ENCODE measurements at regions not wholly inside any gene's neighbourhood (a gene's known extent, or its start where the extent isn't known, plus 50 kb on each side); places are given as distances from the start of the nearest gene placed in this dataset.

GRCh38 chr5:3346111-3346820 is 249.4 kb upstream of the IRX1 start:
- ATAC-seq (no peak), DNase-seq (no peak)
- intact Hi-C loops (cut with DNase I; ENCODE audit: low total_unique reads) (no loop called here), in situ Hi-C loops (cut with MboI; ENCODE audit: low sequenced_read_pairs in 4 of 4) (no loop called here)
- H3K4me1 ChIP-seq, result no peaks in the 10 kb centered on the region
- no peak overlapping the region for H3K4me3 ChIP-seq
- H3K27ac ChIP-seq, result no peak overlapping the region
- no peaks in the 10 kb centered on the region for H3K27me3 ChIP-seq
- H3K36me3 ChIP-seq, result no peaks in the 10 kb centered on the region
- H3K9me3 ChIP-seq, result no peaks in the 10 kb centered on the region
- no peak for TF ChIP-seq CTCF (IDR thresholded peaks at IDR 0.05 in 4 of 5, conservative IDR thresholded peaks at IDR 0.05 in 1 of 5)
- TF ChIP-seq POLR2A (IDR thresholded peaks at IDR 0.05), result no peak

GRCh38 chr5:3345195-3345594 is 250.4 kb upstream of the IRX1 start:
- TF ChIP-seq CTCF (IDR thresholded peaks at IDR 0.05 in 4 of 5, conservative IDR thresholded peaks at IDR 0.05 in 1 of 5), result no peak
- ATAC-seq (no peak), DNase-seq (no peak)
- H3K9me3 ChIP-seq, result no peaks in the 10 kb centered on the region
- H3K27ac ChIP-seq, result no peak overlapping the region
- H3K4me1 ChIP-seq, result no peaks in the 10 kb centered on the region
- in situ Hi-C loops (cut with MboI; ENCODE audit: low sequenced_read_pairs in 4 of 4) (no loop called here), intact Hi-C loops (cut with DNase I; ENCODE audit: low total_unique reads) (no loop called here)
- no peak overlapping the region for H3K4me3 ChIP-seq
- H3K36me3 ChIP-seq, result no peaks in the 10 kb centered on the region
- no peaks in the 10 kb centered on the region for H3K27me3 ChIP-seq

- ATAC-seq (no peak), DNase-seq (no peak)
- H3K27me3 ChIP-seq, result no peaks in the 10 kb centered on the region
- intact Hi-C loops (cut with DNase I; ENCODE audit: low total_unique reads) (no loop called here), in situ Hi-C loops (cut with MboI; ENCODE audit: low sequenced_read_pairs in 4 of 4) (no loop called here)
- no peak overlapping the region for H3K4me3 ChIP-seq
- no peaks in the 10 kb centered on the region for H3K36me3 ChIP-seq
- no peak for TF ChIP-seq POLR2A (IDR thresholded peaks at IDR 0.05)
- no peak for TF ChIP-seq CTCF (IDR thresholded peaks at IDR 0.05 in 4 of 5, conservative IDR thresholded peaks at IDR 0.05 in 1 of 5)
- no peaks in the 10 kb centered on the region for H3K9me3 ChIP-seq
- H3K27ac ChIP-seq, result no peak overlapping the region
- no peaks in the 10 kb centered on the region for H3K4me1 ChIP-seq
These were observed 251.0 kb upstream of the IRX1 start for GRCh38 chr5:3344671-3345070.

DNA sequence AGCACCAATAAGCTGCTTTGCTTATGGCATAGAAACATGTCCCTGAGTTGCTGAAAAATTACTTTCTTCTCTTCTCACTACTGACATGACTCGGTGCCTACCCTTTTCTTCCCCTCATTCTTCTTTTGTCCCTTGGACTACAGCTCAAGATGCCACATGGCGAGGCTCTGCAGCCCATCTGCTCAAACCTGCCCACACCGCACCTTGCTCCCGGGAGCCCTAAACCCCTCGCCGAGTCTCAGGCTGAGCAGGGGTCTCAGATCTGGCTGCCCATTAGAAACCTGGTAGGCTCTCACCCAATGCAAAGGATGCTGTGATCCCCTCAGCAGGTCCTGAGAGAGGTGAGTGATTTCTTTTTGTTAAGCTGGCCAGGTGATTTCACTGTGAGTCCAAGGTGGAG is 251.7 kb upstream of the IRX1 start:
- no peaks in the 10 kb centered on the region for H3K9me3 ChIP-seq
- ATAC-seq (no peak), DNase-seq (no peak)
- in situ Hi-C loops (cut with MboI; ENCODE audit: low sequenced_read_pairs in 4 of 4) (no loop called here), intact Hi-C loops (cut with DNase I; ENCODE audit: low total_unique reads) (no loop called here)
- no peak overlapping the region for H3K27ac ChIP-seq
- no peak overlapping the region for H3K4me3 ChIP-seq
- TF ChIP-seq CTCF (IDR thresholded peaks at IDR 0.05 in 4 of 5, conservative IDR thresholded peaks at IDR 0.05 in 1 of 5) (no peak), POLR2A (IDR thresholded peaks at IDR 0.05) (no peak)
- H3K27me3 ChIP-seq, result no peaks in the 10 kb centered on the region
- no peaks in the 10 kb centered on the region for H3K4me1 ChIP-seq
- H3K36me3 ChIP-seq, result no peaks in the 10 kb centered on the region

DNA sequence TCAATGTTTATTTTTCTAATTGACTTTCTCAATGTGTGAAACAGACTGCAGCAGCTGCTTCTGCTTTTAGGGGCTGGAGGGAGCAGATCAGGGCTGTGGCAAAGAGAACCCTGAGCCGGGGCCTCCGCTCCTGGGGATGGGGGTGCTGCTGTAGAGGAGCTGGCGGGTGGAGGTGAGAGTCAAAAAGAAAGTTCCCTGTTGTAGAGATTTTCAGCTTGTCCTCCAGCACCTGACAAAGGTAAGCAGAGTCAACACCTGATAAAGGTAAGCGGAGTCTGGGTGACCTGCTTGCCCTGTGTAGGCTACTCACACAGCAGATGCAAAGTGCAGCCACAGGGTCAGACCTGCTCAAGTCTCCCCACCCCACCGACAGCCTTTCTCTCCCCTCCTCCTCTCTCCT is 252.4 kb upstream of the IRX1 start:
- H3K4me1 ChIP-seq, result no peaks in the 10 kb centered on the region
- intact Hi-C loops (cut with DNase I; ENCODE audit: low total_unique reads) (no loop called here), in situ Hi-C loops (cut with MboI; ENCODE audit: low sequenced_read_pairs in 4 of 4) (no loop called here)
- no peak overlapping the region for H3K4me3 ChIP-seq
- TF ChIP-seq POLR2A (IDR thresholded peaks at IDR 0.05), result no peak
- TF ChIP-seq CTCF (IDR thresholded peaks at IDR 0.05 in 4 of 5, conservative IDR thresholded peaks at IDR 0.05 in 1 of 5), result no peak
- H3K27me3 ChIP-seq, result no peaks in the 10 kb centered on the region
- ATAC-seq (no peak), DNase-seq (no peak)
- no peak overlapping the region for H3K27ac ChIP-seq
- no peaks in the 10 kb centered on the region for H3K9me3 ChIP-seq
- no peaks in the 10 kb centered on the region for H3K36me3 ChIP-seq
